ENCODE measurements at regions not wholly inside any gene's neighbourhood (a gene's known extent, or its start where the extent isn't known, plus 50 kb on each side); places are given as distances from the start of the nearest gene placed in this dataset.
A peak's percentile ranks its signal among the peaks of the same experiment; 100 is the strongest.

DNA sequence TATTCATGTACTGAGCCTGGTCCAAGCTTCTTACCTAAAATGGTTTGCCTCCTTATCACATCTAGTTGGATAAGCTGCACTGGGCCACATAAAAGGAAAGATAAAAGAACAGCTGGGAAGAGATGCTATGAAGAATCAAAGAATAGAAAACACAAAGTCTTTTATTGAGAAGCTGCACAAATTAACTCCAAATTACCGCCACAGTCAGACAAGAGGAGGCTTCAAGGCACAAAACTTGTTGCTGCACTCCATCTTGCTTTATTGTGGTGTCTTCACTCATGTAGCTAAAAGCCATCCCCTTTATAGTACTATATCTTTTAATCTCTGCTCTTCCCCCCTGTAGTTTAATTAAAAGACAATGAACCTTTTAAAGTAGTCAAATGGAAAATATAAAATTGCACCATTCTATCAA is 330.6 kb upstream of the PMFBP1 start:
- intact Hi-C loops (cut with micrococcal nuclease), result loop anchor here (1.0 to 10.0 kb wide), 6 partner anchors 162 to 1532 kb away; partner anchors contain the start of gene ZFHX3
- H3K27ac Mint-ChIP-seq, result no peak overlapping the region
- DNase-seq, result no peak
- ATAC-seq (ENCODE audit: low read depth), result no peak
- H3K4me1 Mint-ChIP-seq, result peaks cover 3% of the 10 kb centered on the region
- ChIA-PET POLR2A (no interaction called here), CTCF (interaction anchor here (0.7 to 2.3 kb wide), 9 partner anchors 58 to 1724 kb away, joined by 3 to 14 read pairs (median 5); no protein-coding TSS in a partner anchor)
- H3K36me3 Mint-ChIP-seq (ENCODE audit: low read depth), result no peaks in the 10 kb centered on the region
- no peaks in the 10 kb centered on the region for H3K27me3 Mint-ChIP-seq
- TF ChIP-seq, protein P1, sequence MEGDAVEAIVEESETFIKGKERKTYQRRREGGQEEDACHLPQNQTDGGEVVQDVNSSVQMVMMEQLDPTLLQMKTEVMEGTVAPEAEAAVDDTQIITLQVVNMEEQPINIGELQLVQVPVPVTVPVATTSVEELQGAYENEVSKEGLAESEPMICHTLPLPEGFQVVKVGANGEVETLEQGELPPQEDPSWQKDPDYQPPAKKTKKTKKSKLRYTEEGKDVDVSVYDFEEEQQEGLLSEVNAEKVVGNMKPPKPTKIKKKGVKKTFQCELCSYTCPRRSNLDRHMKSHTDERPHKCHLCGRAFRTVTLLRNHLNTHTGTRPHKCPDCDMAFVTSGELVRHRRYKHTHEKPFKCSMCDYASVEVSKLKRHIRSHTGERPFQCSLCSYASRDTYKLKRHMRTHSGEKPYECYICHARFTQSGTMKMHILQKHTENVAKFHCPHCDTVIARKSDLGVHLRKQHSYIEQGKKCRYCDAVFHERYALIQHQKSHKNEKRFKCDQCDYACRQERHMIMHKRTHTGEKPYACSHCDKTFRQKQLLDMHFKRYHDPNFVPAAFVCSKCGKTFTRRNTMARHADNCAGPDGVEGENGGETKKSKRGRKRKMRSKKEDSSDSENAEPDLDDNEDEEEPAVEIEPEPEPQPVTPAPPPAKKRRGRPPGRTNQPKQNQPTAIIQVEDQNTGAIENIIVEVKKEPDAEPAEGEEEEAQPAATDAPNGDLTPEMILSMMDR (IDR thresholded peaks at IDR 0.05), result no peak
- H3K9me3 Mint-ChIP-seq, result no peaks in the 10 kb centered on the region
- no peak overlapping the region for H3K4me3 Mint-ChIP-seq

DNA sequence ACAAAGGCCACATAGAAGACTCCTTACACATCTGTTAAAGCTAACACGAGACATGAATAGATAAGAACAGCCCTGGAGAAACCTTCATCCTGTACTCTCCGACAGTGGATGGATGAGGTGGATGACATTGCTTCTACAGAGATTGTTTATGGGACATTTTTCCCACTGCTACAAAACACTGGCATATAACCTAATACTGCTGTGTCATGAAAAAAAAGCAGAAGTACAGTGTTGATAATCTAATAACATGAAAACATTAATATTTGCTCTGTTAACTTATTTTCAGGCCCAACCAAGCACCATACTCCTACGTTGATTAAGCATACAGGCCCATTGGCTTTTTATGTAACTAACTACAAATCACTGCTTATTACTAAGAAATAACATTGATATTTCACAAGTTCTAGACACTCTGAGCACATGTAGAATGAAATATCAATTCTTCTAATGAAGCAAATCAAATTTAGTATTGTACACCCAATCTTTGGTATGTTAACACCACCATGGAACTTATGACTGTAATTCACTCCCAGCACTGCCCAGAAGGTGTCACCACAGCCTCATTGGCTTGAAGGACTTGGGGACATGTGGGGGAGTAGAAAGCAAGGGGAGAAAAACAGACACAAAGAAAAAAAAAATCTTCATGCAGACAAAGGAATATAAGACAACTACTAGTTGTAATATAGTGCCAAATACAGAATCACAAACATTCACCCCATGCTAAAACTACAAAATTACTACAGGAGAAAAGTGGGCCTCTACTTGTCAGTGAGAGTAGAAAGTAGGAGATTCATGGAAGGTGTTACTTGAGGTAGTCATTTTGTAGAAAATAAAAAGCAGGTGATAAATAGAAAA is 330.0 kb upstream of the PMFBP1 start:
- Mint-ChIP-seq H3K9me3 (no peaks in the 10 kb centered on the region), H3K27ac (no peak overlapping the region), H3K36me3 (ENCODE audit: low read depth) (no peaks in the 10 kb centered on the region), H3K4me1 (peaks cover 3% of the 10 kb centered on the region), H3K4me3 (no peak overlapping the region), H3K27me3 (no peaks in the 10 kb centered on the region)
- TF ChIP-seq, protein P1 (IDR thresholded peaks at IDR 0.05), result peak; percentile 26
- ChIA-PET CTCF (interaction anchor here (0.8 to 2.3 kb wide), 10 partner anchors 59 to 1724 kb away, joined by 3 to 14 read pairs (median 6); no protein-coding TSS in a partner anchor), POLR2A (no interaction called here)
- intact Hi-C loops (cut with micrococcal nuclease), result loop anchor here (1.0 to 10.0 kb wide), 6 partner anchors 163 to 1533 kb away; partner anchors contain the start of gene ZFHX3
- peak; percentile 29 for DNase-seq
- peak; percentile 58 for ATAC-seq (ENCODE audit: low read depth)

DNA sequence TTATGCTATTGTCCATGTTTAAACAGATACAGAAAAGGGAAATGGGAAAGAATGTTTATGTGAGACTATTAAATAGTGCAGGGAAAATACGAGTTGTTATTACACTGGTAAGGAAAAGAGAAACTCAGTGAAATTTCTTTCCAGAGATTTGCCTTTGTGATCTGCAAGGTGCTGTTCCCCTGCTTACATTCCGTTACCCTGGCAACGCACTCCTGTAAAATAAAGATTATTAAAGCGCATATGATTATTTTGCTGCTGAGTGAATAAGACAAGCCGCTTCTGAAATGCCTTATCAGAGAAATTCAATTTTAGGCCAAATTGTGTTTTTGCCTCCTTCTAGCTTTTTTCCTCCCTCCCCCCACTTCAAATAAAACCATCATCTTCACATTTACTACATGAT is 328.6 kb upstream of the PMFBP1 start:
- ChIA-PET POLR2A (no interaction called here), CTCF (interaction anchor here (1.6 to 1.8 kb wide), 2 partner anchors 332 to 696 kb away, joined by 5 to 6 read pairs; no protein-coding TSS in a partner anchor)
- Mint-ChIP-seq H3K4me3 (no peak overlapping the region), H3K27ac (no peak overlapping the region), H3K9me3 (no peaks in the 10 kb centered on the region), H3K4me1 (peaks cover 3% of the 10 kb centered on the region), H3K36me3 (ENCODE audit: low read depth) (no peaks in the 10 kb centered on the region), H3K27me3 (no peaks in the 10 kb centered on the region)
- intact Hi-C loops (cut with micrococcal nuclease), result loop anchor here (10.0 kb wide), 1 partner anchor 1534 kb away; no protein-coding TSS in a partner anchor
- no peak for DNase-seq
- TF ChIP-seq, protein P1 (IDR thresholded peaks at IDR 0.05), result no peak
- ATAC-seq (ENCODE audit: low read depth), result no peak

DNA sequence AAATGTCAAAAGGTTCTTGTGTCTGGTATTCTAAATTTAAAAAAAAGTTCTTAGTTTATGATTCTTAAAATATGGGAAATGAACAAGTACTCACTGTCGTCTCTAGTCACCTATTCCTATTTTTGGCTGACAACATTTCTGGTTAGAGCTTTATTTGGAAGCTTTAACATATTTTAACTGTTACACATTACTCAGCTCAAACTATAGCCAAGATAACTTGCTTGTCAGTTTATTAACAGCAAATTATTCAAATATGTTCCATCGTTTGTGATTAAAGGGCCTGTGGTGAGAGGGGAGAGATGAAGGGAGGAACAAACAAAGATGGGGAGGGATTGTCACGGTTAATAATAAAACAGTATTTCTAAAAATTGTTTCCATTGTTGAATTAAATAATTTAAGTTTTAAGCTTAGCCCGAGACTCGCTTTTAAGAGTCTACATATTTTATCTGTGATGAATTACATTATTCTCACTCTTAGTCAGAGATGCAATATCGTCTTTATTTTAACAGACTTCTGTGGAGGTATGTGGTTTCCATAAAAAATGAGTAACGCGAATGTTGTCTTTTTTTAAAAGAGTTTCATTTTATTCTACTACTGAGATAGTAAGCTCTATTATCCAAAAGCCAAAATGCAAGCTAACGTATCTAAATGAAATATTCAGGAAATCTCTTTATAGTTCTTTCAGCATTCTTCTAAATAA is 321.9 kb upstream of the PMFBP1 start:
- intact Hi-C loops (cut with micrococcal nuclease), result no loop called here

More for the DNA sequence above, 321.9 kb upstream of the PMFBP1 start:
- Mint-ChIP-seq H3K4me3 (no peak overlapping the region), H3K27ac (no peak overlapping the region), H3K4me1 (no peaks in the 10 kb centered on the region), H3K27me3 (no peaks in the 10 kb centered on the region), H3K9me3 (no peaks in the 10 kb centered on the region), H3K36me3 (ENCODE audit: low read depth) (no peaks in the 10 kb centered on the region)
- TF ChIP-seq, protein P1 (IDR thresholded peaks at IDR 0.05), result no peak
- ChIA-PET CTCF (no interaction called here), POLR2A (no interaction called here)
- ATAC-seq (ENCODE audit: low read depth), result no peak
- DNase-seq, result no peak
